HepG2 (cell line): ENCODE measurements at regions not wholly inside any gene's neighbourhood (a gene's known extent, or its start where the extent isn't known, plus 50 kb on each side); places are given as distances from the start of the nearest gene placed in this dataset.

Source experiments
- ATF1 ChIP-seq: IDR thresholded peaks from 2 replicates; pipeline ENCODE4 v1.6.1; 2016; ENCODE audit warnings: mild to moderate bottlenecking, control low read depth
- CEBPG ChIP-seq: IDR thresholded peaks from 2 replicates; pipeline ENCODE4 v1.6.1; 2016
- ESRRA ChIP-seq: sonication (generic); formaldehyde crosslinking; IDR thresholded peaks from 2 replicates; pipeline ENCODE4 v1.5.1; 2020; ENCODE audit warnings: mild to moderate bottlenecking, low read depth, missing genetic modification reagents
- FOXP1 ChIP-seq, 2 experiments: fragments of 450-650 bp in 1 of 2; IDR thresholded peaks; 2 replicates each; pipeline ENCODE4 v1.6.1; 2017 to 2018; ENCODE audit warnings: antibody characterized with exemption in 1 of 2
- KAT7 ChIP-seq: IDR thresholded peaks from 2 replicates; pipeline ENCODE4 v1.6.1; 2018; ENCODE audit warnings: borderline replicate concordance, missing compliant biosample characterization
- KLF15 ChIP-seq: sonication (generic); formaldehyde crosslinking; IDR thresholded peaks from 2 replicates; pipeline ENCODE4 v1.8.1; 2023; ENCODE audit warnings: borderline replicate concordance, mild to moderate bottlenecking, inconsistent platforms, missing genetic modification reagents, mixed read lengths
- KLF9 ChIP-seq: IDR thresholded peaks from 2 replicates; pipeline ENCODE4 v1.6.1; 2016; ENCODE audit warnings: low read depth
- MED8 ChIP-seq: sonication (generic); formaldehyde crosslinking; IDR thresholded peaks from 2 replicates; pipeline ENCODE4 v1.8.1; 2023; ENCODE audit warnings: mild to moderate bottlenecking, missing genetic modification reagents; ENCODE audit not compliant: insufficient replicate concordance
- NFATC3 ChIP-seq: sonication (generic); formaldehyde crosslinking; IDR thresholded peaks from 2 replicates; pipeline ENCODE4 v1.5.1; 2020; ENCODE audit warnings: mild to moderate bottlenecking, missing genetic modification reagents
- NFE2L1 ChIP-seq: sonication (generic); formaldehyde crosslinking; IDR thresholded peaks from 2 replicates; pipeline ENCODE4 v1.4.0; 2020; ENCODE audit warnings: missing genetic modification reagents, mild to moderate bottlenecking, borderline replicate concordance
- PITX1 ChIP-seq: sonication (generic); formaldehyde crosslinking; IDR thresholded peaks from 2 replicates; pipeline ENCODE4 v1.5.1; 2020; ENCODE audit warnings: mild to moderate bottlenecking, missing genetic modification reagents
- PLRG1 ChIP-seq: fragments of 450-650 bp; conservative IDR thresholded peaks from 2 replicates; pipeline ENCODE4 v1.6.1; 2016
- RFX5 ChIP-seq: IDR thresholded peaks from 2 replicates; pipeline ENCODE4 v1.6.1; 2011; ENCODE audit warnings: low read depth, low read length, improper control_type of control experiment
- SNAI1 ChIP-seq: sonication (generic); formaldehyde crosslinking; IDR thresholded peaks from 2 replicates; pipeline ENCODE4 v1.5.0; 2020; ENCODE audit warnings: mild to moderate bottlenecking, missing genetic modification reagents, borderline replicate concordance
- TBP ChIP-seq: sonication (generic); formaldehyde crosslinking; IDR thresholded peaks from 2 replicates; pipeline ENCODE4 v1.5.0; 2020; ENCODE audit warnings: missing genetic modification reagents
- ZFP41 ChIP-seq: sonication (generic); formaldehyde crosslinking; IDR thresholded peaks from 2 replicates; pipeline ENCODE4 v1.4.0; 2020; ENCODE audit warnings: mild to moderate bottlenecking, missing genetic modification reagents, borderline replicate concordance
- ZNF124 ChIP-seq: sonication (generic); formaldehyde crosslinking; IDR thresholded peaks from 2 replicates; pipeline ENCODE4 v1.4.0; 2020; ENCODE audit warnings: missing genetic modification reagents
- ZNF549 ChIP-seq: sonication (generic); formaldehyde crosslinking; IDR thresholded peaks from 2 replicates; pipeline ENCODE4 v1.5.0; 2020; ENCODE audit warnings: missing genetic modification reagents
- ZNF609 ChIP-seq: sonication (generic); formaldehyde crosslinking; IDR thresholded peaks from 2 replicates; pipeline ENCODE4 v1.4.0; 2020; ENCODE audit warnings: mild to moderate bottlenecking, missing genetic modification reagents, borderline replicate concordance
- ZNF629 ChIP-seq: sonication (generic); formaldehyde crosslinking; conservative IDR thresholded peaks from 2 replicates; pipeline ENCODE4 v1.5.0; 2020; ENCODE audit warnings: missing genetic modification reagents
- ZNF710 ChIP-seq: sonication (generic); formaldehyde crosslinking; IDR thresholded peaks from 2 replicates; pipeline ENCODE4 v1.5.0; 2020; ENCODE audit warnings: mild to moderate bottlenecking, missing genetic modification reagents, borderline replicate concordance
- ZNF724P ChIP-seq: sonication (generic); formaldehyde crosslinking; IDR thresholded peaks from 2 replicates; pipeline ENCODE4 v1.8.0; 2022; ENCODE audit warnings: missing genetic modification reagents, borderline replicate concordance
- ZNF790 ChIP-seq: sonication (generic); formaldehyde crosslinking; IDR thresholded peaks from 2 replicates; pipeline ENCODE4 v1.8.0; 2022; ENCODE audit warnings: missing genetic modification reagents, mild to moderate bottlenecking, borderline replicate concordance
- ZNF841 ChIP-seq: sonication (generic); formaldehyde crosslinking; IDR thresholded peaks from 2 replicates; pipeline ENCODE4 v1.8.1; 2023; ENCODE audit warnings: missing genetic modification reagents, borderline replicate concordance
- TF ChIP-seq, protein P1 (sequence below): sonication (generic); formaldehyde crosslinking; IDR thresholded peaks from 2 replicates; pipeline ENCODE4 v1.5.0; 2020; ENCODE audit warnings: missing genetic modification reagents
- TF ChIP-seq, protein P2 (sequence below): sonication (generic); formaldehyde crosslinking; IDR thresholded peaks from 2 replicates; pipeline ENCODE4 v1.5.0; 2020; ENCODE audit warnings: mild to moderate bottlenecking, low read depth, missing genetic modification reagents, borderline replicate concordance

- TF ChIP-seq ZNF609 (CRISPR knock-in tag) (no peak), KLF9 (CRISPR knock-in tag) (no peak), ATF1 (CRISPR knock-in tag) (0 out of 2 replicates have a peak, but pooled peaks have one; percentile 20), ZNF629 (no peak), TBP (CRISPR knock-in tag) (no peak), ZFP41 (CRISPR knock-in tag) (no peak), SNAI1 (no peak), MED8 (no peak), ZNF124 (no peak), ZNF710 (CRISPR knock-in tag) (no peak), ZNF790 (CRISPR knock-in tag) (no peak), NFE2L1 (no peak), KLF15 (CRISPR knock-in tag) (no peak), KAT7 (no peak), PLRG1 (no peak), ZNF724P (CRISPR knock-in tag) (no peak), NFATC3 (CRISPR knock-in tag) (no peak), RFX5 (no peak), ZNF549 (no peak), ESRRA (no peak), PITX1 (no peak), ZNF841 (CRISPR knock-in tag) (no peak), FOXP1 (IDR thresholded peaks at IDR 0.05) (no peak), FOXP1 (CRISPR knock-in tag; IDR thresholded peaks at IDR 0.05) (peak; percentile 40; the same call in 1 of the 2 replicates), CEBPG (CRISPR knock-in tag) (peak; percentile 28; the same call in 1 of the 2 replicates)
- TF ChIP-seq, protein P1, sequence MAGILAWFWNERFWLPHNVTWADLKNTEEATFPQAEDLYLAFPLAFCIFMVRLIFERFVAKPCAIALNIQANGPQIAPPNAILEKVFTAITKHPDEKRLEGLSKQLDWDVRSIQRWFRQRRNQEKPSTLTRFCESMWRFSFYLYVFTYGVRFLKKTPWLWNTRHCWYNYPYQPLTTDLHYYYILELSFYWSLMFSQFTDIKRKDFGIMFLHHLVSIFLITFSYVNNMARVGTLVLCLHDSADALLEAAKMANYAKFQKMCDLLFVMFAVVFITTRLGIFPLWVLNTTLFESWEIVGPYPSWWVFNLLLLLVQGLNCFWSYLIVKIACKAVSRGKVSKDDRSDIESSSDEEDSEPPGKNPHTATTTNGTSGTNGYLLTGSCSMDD (CRISPR knock-in tag), result no peak
- TF ChIP-seq, protein P2, sequence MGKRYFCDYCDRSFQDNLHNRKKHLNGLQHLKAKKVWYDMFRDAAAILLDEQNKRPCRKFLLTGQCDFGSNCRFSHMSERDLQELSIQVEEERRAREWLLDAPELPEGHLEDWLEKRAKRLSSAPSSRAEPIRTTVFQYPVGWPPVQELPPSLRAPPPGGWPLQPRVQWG (CRISPR knock-in tag), result no peak
Measured at GRCh38 chr7:85415743-85416142, 228.9 kb upstream of the SEMA3D start (continued).
